H9 (cell line): ENCODE measurements at regions not wholly inside any gene's neighbourhood (a gene's known extent, or its start where the extent isn't known, plus 50 kb on each side); places are given as distances from the start of the nearest gene placed in this dataset.

Experiments used
- DNase-seq: peaks from one replicate; pipeline ENCODE4 v3.0.0-alpha.2; 2017
- H2AFZ ChIP-seq: one replicate; pipeline ENCODE4 v1.6.1; 2013; ENCODE audit warnings: mild to moderate bottlenecking, low read length, control low read depth, moderate library complexity
- H2AK5ac ChIP-seq: 2 replicates; pipeline ENCODE4 v1.6.1; 2013; ENCODE audit warnings: low read length, control low read depth, mixed read lengths; ENCODE audit not compliant: insufficient read length
- H2BK120ac ChIP-seq: one replicate; pipeline ENCODE4 v1.6.1; 2013; ENCODE audit warnings: low read depth, mild to moderate bottlenecking, low read length, control low read depth, inconsistent platforms; ENCODE audit not compliant: poor library complexity, severe bottlenecking
- H2BK12ac ChIP-seq: 2 replicates; pipeline ENCODE4 v1.6.1; 2013; ENCODE audit warnings: low read length, control low read depth, mixed read lengths, low read depth; ENCODE audit not compliant: insufficient read length
- H2BK15ac ChIP-seq: 2 replicates; pipeline ENCODE4 v1.6.1; 2013; ENCODE audit warnings: low read depth, low read length, control low read depth
- H2BK20ac ChIP-seq: one replicate; pipeline ENCODE4 v1.6.1; 2013; ENCODE audit warnings: low read depth, mild to moderate bottlenecking, low read length, control low read depth, inconsistent platforms; ENCODE audit not compliant: poor library complexity, severe bottlenecking
- H2BK5ac ChIP-seq: 2 replicates; pipeline ENCODE4 v1.6.1; 2013; ENCODE audit warnings: low read length, control low read depth, mixed read lengths; ENCODE audit not compliant: insufficient read length
- H3K14ac ChIP-seq: 2 replicates; pipeline ENCODE4 v1.6.1; 2013; ENCODE audit warnings: low read length, control low read depth; ENCODE audit not compliant: insufficient read depth
- H3K18ac ChIP-seq: 2 replicates; pipeline ENCODE4 v1.6.1; 2013; ENCODE audit warnings: low read depth, mild to moderate bottlenecking, mixed read lengths, low read length, control low read depth; ENCODE audit not compliant: insufficient read length
- H3K23ac ChIP-seq: 2 replicates; pipeline ENCODE4 v1.6.1; 2013; ENCODE audit warnings: low read length, control low read depth, mixed read lengths, low read depth; ENCODE audit not compliant: insufficient read length
- H3K23me2 ChIP-seq: 2 replicates; pipeline ENCODE4 v1.6.1; 2013; ENCODE audit warnings: low read depth, mild to moderate bottlenecking, mixed read lengths, low read length, control low read depth; ENCODE audit not compliant: insufficient read length, poor library complexity, severe bottlenecking
- H3K27ac ChIP-seq: 2 replicates; pipeline ENCODE4 v1.5.1; 2013; ENCODE audit warnings: low read length, control low read depth, mixed read lengths, low read depth; ENCODE audit not compliant: insufficient read length
- H3K27me3 ChIP-seq: 2 replicates; pipeline ENCODE4 v1.6.1; 2013; ENCODE audit warnings: low read length, control low read depth, inconsistent platforms; ENCODE audit not compliant: insufficient read depth
- H3K4ac ChIP-seq: 2 replicates; pipeline ENCODE4 v1.6.1; 2013; ENCODE audit warnings: low read depth, mild to moderate bottlenecking, control low read depth, inconsistent platforms, low read length, moderate library complexity
- H3K4me1 ChIP-seq: 2 replicates; pipeline ENCODE4 v1.6.1; 2013; ENCODE audit warnings: low read length, control low read depth, inconsistent platforms; ENCODE audit not compliant: insufficient read depth
- H3K4me2 ChIP-seq: 2 replicates; pipeline ENCODE4 v1.6.1; 2013; ENCODE audit warnings: low read length, control low read depth, mixed read lengths; ENCODE audit not compliant: insufficient read length, insufficient read depth
- H3K56ac ChIP-seq: 2 replicates; pipeline ENCODE4 v1.6.1; 2013; ENCODE audit warnings: low read depth, mild to moderate bottlenecking, mixed read lengths, low read length, control low read depth; ENCODE audit not compliant: insufficient read length
- H3K79me1 ChIP-seq: 2 replicates; pipeline ENCODE4 v1.6.1; 2013; ENCODE audit warnings: low read depth, mild to moderate bottlenecking, moderate library complexity, low read length, control low read depth, inconsistent platforms; ENCODE audit not compliant: insufficient read depth, poor library complexity, severe bottlenecking
- H3K79me2 ChIP-seq: 2 replicates; pipeline ENCODE4 v1.6.1; 2013; ENCODE audit warnings: low read length, control low read depth, inconsistent platforms; ENCODE audit not compliant: insufficient read depth
- H3K9ac ChIP-seq: 2 replicates; pipeline ENCODE4 v1.6.1; 2013; ENCODE audit warnings: low read length, control low read depth, mixed read lengths; ENCODE audit not compliant: insufficient read length; ENCODE audit errors: extremely low read depth
- H3K9me3 ChIP-seq: one replicate; pipeline ENCODE4 v1.6.1; 2013; ENCODE audit warnings: low read depth, low read length, inconsistent platforms; ENCODE audit not compliant: control insufficient read depth
- H3T11ph ChIP-seq: one replicate; pipeline ENCODE4 v1.6.1; 2013; ENCODE audit warnings: mild to moderate bottlenecking, low read length, control low read depth, inconsistent platforms
- H4K20me1 ChIP-seq: one replicate; pipeline ENCODE4 v1.6.1; 2013; ENCODE audit not compliant: control insufficient read depth, insufficient read length, insufficient read depth
- H4K5ac ChIP-seq: 2 replicates; pipeline ENCODE4 v1.6.1; 2013; ENCODE audit warnings: low read depth, mild to moderate bottlenecking, mixed read lengths, low read length, control low read depth; ENCODE audit not compliant: insufficient read length
- H4K8ac ChIP-seq: replicated peaks from 2 replicates; pipeline ENCODE4 v1.6.1; 2013; ENCODE audit warnings: low read length, control low read depth, mixed read lengths, low read depth; ENCODE audit not compliant: insufficient read length
- H4K91ac ChIP-seq: 2 replicates; pipeline ENCODE4 v1.6.1; 2013; ENCODE audit warnings: low read depth, mild to moderate bottlenecking, moderate library complexity, mixed read lengths, low read length, control low read depth; ENCODE audit not compliant: insufficient read length
- H3K27ac Mint-ChIP-seq, 3 experiments: 2 replicates in 2 of 3; 3 replicates in 1 of 3; pipeline ENCODE4 v1.8.0; 2020 to 2021; ENCODE audit warnings: mixed read lengths in 3 of 3, mild to moderate bottlenecking in 1 of 3, moderate library complexity in 1 of 3
- H3K27me3 Mint-ChIP-seq: 2 replicates; pipeline ENCODE4 v1.8.0; 2021; ENCODE audit warnings: low read depth, mild to moderate bottlenecking, moderate library complexity, mixed read lengths
- H3K36me3 Mint-ChIP-seq, 3 experiments: 2 replicates in 2 of 3; 3 replicates in 1 of 3; pipeline ENCODE4 v1.8.0; 2020 to 2021; ENCODE audit warnings: low read depth in 3 of 3, mixed read lengths in 3 of 3; ENCODE audit not compliant: insufficient read depth in 1 of 3
- H3K4me1 Mint-ChIP-seq, 2 experiments: 2 replicates each; pipeline ENCODE4 v1.8.0; 2020; ENCODE audit warnings: mixed read lengths in 2 of 2
- H3K4me3 Mint-ChIP-seq, 2 experiments: 2 replicates in 1 of 2; 3 replicates in 1 of 2; pipeline ENCODE4 v1.8.0; 2020 to 2021; ENCODE audit warnings: mild to moderate bottlenecking in 2 of 2, mixed read lengths in 2 of 2, moderate library complexity in 1 of 2
- H3K9me3 Mint-ChIP-seq, 2 experiments: 2 replicates in 1 of 2; 3 replicates in 1 of 2; pipeline ENCODE4 v1.8.0; 2020; ENCODE audit warnings: mild to moderate bottlenecking in 2 of 2, mixed read lengths in 2 of 2, moderate library complexity in 1 of 2
- WGBS: extraction: QIAGEN DNeasy Blood & Tissue Kit; methylation state at CpG from one replicate; pipeline ENCODE4 v1.1.7; 2013; ENCODE audit warnings: missing lambda C conversion rate, low lambda C conversion rate, mixed read lengths; ENCODE audit not compliant: insufficient read length; ENCODE audit errors: extremely low coverage; 5-methylcytosine and 5-hydroxymethylcytosine counted together
- TF ChIP-seq, protein P1 (sequence below): fragments of 200-600 bp; sonication (generic); conservative IDR thresholded peaks from 3 replicates; pipeline ENCODE4 v1.8.0; 2021; ENCODE audit warnings: antibody characterized with exemption, mild to moderate bottlenecking

GRCh38 chr3:124518350-124518749 lies 211.9 kb upstream of the UMPS start:
- H3K27me3 ChIP-seq: no peaks in the 10 kb centered on the region
- no peaks in the 10 kb centered on the region for H4K20me1 ChIP-seq
- no peak overlapping the region for H3K56ac ChIP-seq
- Mint-ChIP-seq H3K27me3 (no peaks in the 10 kb centered on the region; the same call in 1 of the 2 replicates), H3K4me3 (no peak overlapping the region), H3K27ac (no peak overlapping the region), H3K9me3 (no peaks in the 10 kb centered on the region), H3K4me1 (peaks cover 23 to 28% of the 10 kb centered on the region in 2 experiments), H3K36me3 (no peaks in the 10 kb centered on the region)
- H3K27ac ChIP-seq: no peak overlapping the region
- H4K8ac ChIP-seq: no peak overlapping the region
- H3K79me1 ChIP-seq: no peaks in the 10 kb centered on the region
- no peaks in the 10 kb centered on the region for H3K9me3 ChIP-seq
- no peak overlapping the region for H3T11ph ChIP-seq
- no peak overlapping the region for H2BK12ac ChIP-seq
- no peak overlapping the region for H2AFZ ChIP-seq
- H4K91ac ChIP-seq: no peak overlapping the region
- no peak overlapping the region for H4K5ac ChIP-seq
- no peak overlapping the region for H3K18ac ChIP-seq
- no peaks in the 10 kb centered on the region for H3K23me2 ChIP-seq
- no peaks in the 10 kb centered on the region for H3K4me1 ChIP-seq
- no peak overlapping the region for H3K4ac ChIP-seq
- no peak overlapping the region for H3K23ac ChIP-seq
- H2BK20ac ChIP-seq: no peak overlapping the region
- H3K79me2 ChIP-seq: no peaks in the 10 kb centered on the region
- no CpG with 5 or more reads among the region's 11 CpGs for WGBS
- no peak overlapping the region for H3K9ac ChIP-seq
- no peak overlapping the region for H2BK120ac ChIP-seq
- H3K14ac ChIP-seq: no peak overlapping the region
- H3K4me2 ChIP-seq: no peak overlapping the region
- no peak overlapping the region for H2BK15ac ChIP-seq
- H2AK5ac ChIP-seq: no peak overlapping the region
- TF ChIP-seq, protein P1, sequence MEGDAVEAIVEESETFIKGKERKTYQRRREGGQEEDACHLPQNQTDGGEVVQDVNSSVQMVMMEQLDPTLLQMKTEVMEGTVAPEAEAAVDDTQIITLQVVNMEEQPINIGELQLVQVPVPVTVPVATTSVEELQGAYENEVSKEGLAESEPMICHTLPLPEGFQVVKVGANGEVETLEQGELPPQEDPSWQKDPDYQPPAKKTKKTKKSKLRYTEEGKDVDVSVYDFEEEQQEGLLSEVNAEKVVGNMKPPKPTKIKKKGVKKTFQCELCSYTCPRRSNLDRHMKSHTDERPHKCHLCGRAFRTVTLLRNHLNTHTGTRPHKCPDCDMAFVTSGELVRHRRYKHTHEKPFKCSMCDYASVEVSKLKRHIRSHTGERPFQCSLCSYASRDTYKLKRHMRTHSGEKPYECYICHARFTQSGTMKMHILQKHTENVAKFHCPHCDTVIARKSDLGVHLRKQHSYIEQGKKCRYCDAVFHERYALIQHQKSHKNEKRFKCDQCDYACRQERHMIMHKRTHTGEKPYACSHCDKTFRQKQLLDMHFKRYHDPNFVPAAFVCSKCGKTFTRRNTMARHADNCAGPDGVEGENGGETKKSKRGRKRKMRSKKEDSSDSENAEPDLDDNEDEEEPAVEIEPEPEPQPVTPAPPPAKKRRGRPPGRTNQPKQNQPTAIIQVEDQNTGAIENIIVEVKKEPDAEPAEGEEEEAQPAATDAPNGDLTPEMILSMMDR: no peak
- no peak overlapping the region for H2BK5ac ChIP-seq
- no peak for DNase-seq
